ENCODE measurements at regions not wholly inside any gene's neighbourhood (a gene's known extent, or its start where the extent isn't known, plus 50 kb on each side); places are given as distances from the start of the nearest gene placed in this dataset.
"Not testable (repeated sequence)": the region's sequence is repeated elsewhere in the genome, so short reads cannot be mapped to it uniquely, and the experiment has no call there.

- DNase-seq (ENCODE audit: low read depth), result no peak
These were observed 68.0 kb upstream of the ZNF157 start for GRCh38 chrX:47302396-47302795.

GRCh38 chrX:47306471-47307023 is 63.8 kb upstream of the ZNF157 start:
- DNase-seq (ENCODE audit: low read depth), result not testable (repeated sequence)

GRCh38 chrX:47311932-47312774 is 58.2 kb upstream of the ZNF157 start:
- peak; percentile 12 for DNase-seq (ENCODE audit: low read depth)

DNA sequence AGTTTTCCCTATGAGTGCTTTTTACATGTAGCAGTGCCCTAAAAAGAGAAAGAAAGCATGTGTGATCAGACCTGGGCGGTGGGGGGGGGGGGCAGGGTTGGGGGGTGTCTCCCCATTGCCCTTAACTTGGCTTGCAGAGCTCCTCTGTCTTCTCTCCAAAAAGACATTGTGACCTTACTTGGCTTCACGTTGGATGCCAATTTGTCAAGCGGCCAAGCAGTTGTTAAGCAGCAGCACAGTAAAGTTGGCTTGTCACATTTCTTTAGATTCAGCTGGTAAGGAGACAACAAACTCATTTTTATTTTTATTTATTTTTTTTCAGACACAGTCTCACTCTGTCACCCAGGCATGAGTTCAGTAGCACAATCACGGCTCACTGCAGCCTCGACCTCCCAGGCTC is 57.3 kb upstream of the ZNF157 start:
- DNase-seq (ENCODE audit: low read depth), result no peak

DNA sequence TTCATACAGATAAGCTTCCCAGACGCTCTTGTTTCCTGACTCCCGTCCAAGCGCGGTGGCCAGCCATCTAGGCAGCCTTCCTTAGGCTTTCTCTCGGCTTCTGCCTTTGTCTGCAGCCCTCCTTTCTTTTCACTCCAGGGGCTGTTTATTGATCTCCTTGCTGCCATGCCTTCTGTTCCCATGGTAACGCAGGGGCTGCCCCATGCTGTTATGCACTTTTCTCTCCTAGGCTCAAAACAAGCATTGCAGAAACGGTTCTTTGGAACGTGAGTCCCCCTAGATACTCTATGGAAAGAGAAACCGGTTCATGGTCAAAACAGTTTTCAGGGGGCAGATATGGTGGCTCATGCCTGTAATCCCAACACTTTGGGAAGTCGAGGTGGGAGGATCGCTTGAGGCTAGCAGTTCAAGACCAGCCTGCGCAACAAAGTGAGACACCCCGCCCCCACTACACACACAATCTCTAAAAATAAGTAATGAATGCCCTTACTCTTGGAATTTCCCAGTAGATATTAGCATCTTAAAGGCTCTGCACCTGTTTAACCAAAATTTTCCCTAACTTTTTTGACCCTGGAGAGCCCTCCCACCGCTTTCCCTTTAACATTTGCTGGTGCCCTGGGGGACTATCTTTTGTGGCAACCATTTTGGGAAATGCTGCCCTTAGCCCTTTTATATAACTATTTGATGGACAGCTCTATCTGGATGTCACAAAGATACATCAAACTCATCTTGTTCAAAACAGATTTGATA is 53.9 kb upstream of the ZNF157 start:
- no peak for DNase-seq (ENCODE audit: low read depth)
